Chondrocyte (in vitro differentiated cells): ENCODE measurements at regions not wholly inside any gene's neighbourhood (a gene's known extent, or its start where the extent isn't known, plus 50 kb on each side); places are given as distances from the start of the nearest gene placed in this dataset.

Experiments used
- DNase-seq: peaks from one replicate; pipeline ENCODE4 v3.0.0; 2021; ENCODE audit warnings: mixed read lengths, low spot score
- H3K27ac Mint-ChIP-seq: one replicate; pipeline ENCODE4 v1.8.0; 2021; ENCODE audit warnings: mild to moderate bottlenecking, moderate library complexity, mixed read lengths; ENCODE audit not compliant: unreplicated experiment
- H3K27me3 Mint-ChIP-seq: 2 replicates; pipeline ENCODE4 v1.8.0; 2021; ENCODE audit warnings: low read depth, mixed read lengths
- H3K36me3 Mint-ChIP-seq: 2 replicates; pipeline ENCODE4 v1.8.0; 2021; ENCODE audit warnings: low read depth, mixed read lengths
- H3K4me1 Mint-ChIP-seq: 2 replicates; pipeline ENCODE4 v1.8.0; 2021; ENCODE audit warnings: low read depth, mild to moderate bottlenecking, mixed read lengths
- H3K4me3 Mint-ChIP-seq: one replicate; pipeline ENCODE4 v1.8.0; 2021; ENCODE audit warnings: mild to moderate bottlenecking, moderate library complexity, mixed read lengths; ENCODE audit not compliant: unreplicated experiment
- H3K9me3 Mint-ChIP-seq: 2 replicates; pipeline ENCODE4 v1.8.0; 2021; ENCODE audit warnings: low read depth, mixed read lengths
- CTCF ChIP-seq: fragments of 200-600 bp; sonication (generic); IDR thresholded peaks from 2 replicates; pipeline ENCODE4 v1.5.0; 2021; ENCODE audit warnings: antibody characterized with exemption, mild to moderate bottlenecking, moderate library complexity

DNA sequence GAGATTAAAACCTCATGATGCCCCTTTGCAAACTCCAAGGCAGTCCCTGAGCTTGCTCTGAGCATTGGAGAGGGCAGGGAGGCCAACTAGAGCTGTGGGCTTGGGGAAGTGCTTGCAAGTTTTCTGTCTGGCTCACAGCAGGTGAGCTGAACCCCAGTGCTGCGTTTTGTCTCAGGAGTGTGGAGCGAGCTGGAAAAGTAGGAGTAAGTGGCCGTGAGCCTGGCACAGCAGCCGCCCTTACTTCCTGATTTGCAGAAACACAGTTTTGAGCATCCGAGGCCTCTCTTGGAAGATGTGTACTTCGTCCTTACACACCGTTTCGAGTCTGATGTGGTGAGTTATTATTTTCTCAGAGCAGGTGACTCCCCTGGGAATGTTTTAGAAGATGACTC, 221.2 kb upstream of the C1orf174 start:
- no peaks in the 10 kb centered on the region for H3K36me3 Mint-ChIP-seq
- H3K27me3 Mint-ChIP-seq, result no peaks in the 10 kb centered on the region
- no peak for TF ChIP-seq CTCF
- DNase-seq, result no peak
- H3K9me3 Mint-ChIP-seq, result peaks cover 20% of the 10 kb centered on the region
- no peak overlapping the region for H3K4me3 Mint-ChIP-seq
- no peaks in the 10 kb centered on the region for H3K4me1 Mint-ChIP-seq
- no peak overlapping the region for H3K27ac Mint-ChIP-seq

DNA sequence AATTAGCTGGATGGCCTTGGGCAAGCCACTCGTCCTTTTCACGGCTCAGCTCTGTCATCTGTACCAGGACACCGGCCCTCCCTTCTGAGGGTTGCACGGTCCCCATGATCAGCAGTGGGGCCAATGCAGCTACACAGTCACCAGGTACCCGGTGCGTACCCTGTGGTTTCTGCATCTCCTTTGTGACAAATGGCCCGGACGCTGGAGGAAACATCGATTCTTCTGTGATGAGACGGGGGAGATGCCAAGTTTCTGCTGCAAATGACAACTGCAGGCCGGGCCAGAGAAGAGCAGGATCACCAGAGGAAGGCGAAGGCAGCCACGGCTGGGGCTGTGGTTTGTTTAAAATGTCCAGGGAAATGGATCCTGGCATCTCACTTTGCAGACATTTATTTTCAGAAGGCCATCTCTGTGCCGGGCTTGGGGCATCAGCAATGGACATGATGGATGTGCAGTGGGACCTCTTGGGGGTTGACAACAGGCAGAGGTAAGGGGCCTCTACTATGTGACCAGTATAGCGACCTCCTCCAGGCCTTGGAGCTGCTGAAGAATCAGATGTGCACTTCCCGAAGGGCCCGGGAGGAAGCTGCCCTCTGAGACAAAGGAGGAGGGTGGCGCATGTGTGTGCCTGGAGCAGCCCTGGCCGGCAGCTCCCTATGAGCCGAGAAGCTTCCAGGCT, 221.9 kb upstream of the C1orf174 start:
- H3K4me3 Mint-ChIP-seq, result no peak overlapping the region
- H3K36me3 Mint-ChIP-seq, result no peaks in the 10 kb centered on the region
- no peaks in the 10 kb centered on the region for H3K27me3 Mint-ChIP-seq
- H3K4me1 Mint-ChIP-seq, result no peaks in the 10 kb centered on the region
- DNase-seq, result no peak
- no peak for TF ChIP-seq CTCF
- H3K27ac Mint-ChIP-seq, result no peak overlapping the region
- H3K9me3 Mint-ChIP-seq, result peaks cover 20% of the 10 kb centered on the region

DNA sequence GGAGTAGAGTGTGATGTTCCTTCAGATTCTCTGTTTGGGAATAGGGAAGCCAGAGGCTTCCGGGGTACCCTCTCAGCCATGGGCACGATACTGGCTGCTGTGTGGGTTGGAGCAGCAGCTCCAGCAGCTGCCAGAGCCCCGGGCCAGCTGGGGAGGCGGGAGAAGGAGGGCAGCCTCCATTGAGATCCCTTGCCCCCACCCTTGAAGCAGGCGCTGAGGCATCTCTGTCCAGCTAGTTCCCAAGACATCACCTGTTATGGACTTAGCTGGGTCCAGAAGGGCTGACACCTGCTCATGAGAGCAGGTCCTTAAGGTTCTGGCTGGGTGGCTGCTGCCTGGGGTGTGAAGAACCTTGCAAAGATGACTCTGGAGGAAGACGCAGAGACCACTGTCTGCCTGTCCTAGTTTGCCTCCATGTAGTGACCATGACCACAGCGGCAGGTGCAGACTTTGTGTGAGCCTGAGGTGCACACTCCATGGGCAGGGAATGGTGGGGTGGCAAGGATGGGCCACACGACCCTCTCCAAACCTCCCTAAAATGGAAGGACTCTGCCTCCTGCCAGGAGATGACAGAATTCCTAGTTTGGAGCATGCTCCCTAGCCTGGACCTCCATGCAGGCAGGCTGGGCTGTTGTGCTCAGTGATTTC, 222.6 kb upstream of the C1orf174 start:
- no peak for TF ChIP-seq CTCF
- Mint-ChIP-seq H3K9me3 (peaks cover 20% of the 10 kb centered on the region), H3K27me3 (no peaks in the 10 kb centered on the region), H3K4me1 (no peaks in the 10 kb centered on the region), H3K36me3 (no peaks in the 10 kb centered on the region), H3K4me3 (no peak overlapping the region), H3K27ac (no peak overlapping the region)
- no peak for DNase-seq

- H3K27ac Mint-ChIP-seq, result no peak overlapping the region
- H3K4me1 Mint-ChIP-seq, result no peaks in the 10 kb centered on the region
- no peak for TF ChIP-seq CTCF
- no peak overlapping the region for H3K4me3 Mint-ChIP-seq
- DNase-seq, result no peak
- H3K36me3 Mint-ChIP-seq, result no peaks in the 10 kb centered on the region
- H3K9me3 Mint-ChIP-seq, result peaks cover 20% of the 10 kb centered on the region
- H3K27me3 Mint-ChIP-seq, result no peaks in the 10 kb centered on the region
Observed at GRCh38 chr1:4124631-4125145, 224.6 kb upstream of the C1orf174 start.

DNA sequence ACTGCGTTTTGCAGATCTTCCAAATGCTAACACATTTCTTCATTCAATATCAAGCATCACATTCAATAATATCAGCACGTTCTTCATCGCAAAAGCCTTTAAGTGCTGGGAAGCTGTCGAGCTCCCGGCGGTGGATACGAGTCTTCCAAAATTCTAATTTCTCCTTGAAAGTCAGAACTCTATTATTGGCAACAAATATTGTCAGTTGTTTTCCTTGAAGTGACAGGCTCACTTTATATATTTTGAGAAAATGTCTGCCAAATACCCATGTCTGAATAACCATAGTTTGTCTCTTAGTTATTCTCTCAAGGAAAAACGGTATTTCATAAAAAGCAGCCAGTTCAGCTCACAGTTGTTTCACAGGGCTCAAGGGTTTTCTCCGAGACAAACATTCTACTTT, 226.2 kb upstream of the C1orf174 start:
- Mint-ChIP-seq H3K27me3 (no peaks in the 10 kb centered on the region), H3K9me3 (peaks cover 23% of the 10 kb centered on the region), H3K4me3 (no peak overlapping the region), H3K27ac (no peak overlapping the region), H3K36me3 (no peaks in the 10 kb centered on the region), H3K4me1 (no peaks in the 10 kb centered on the region)
- TF ChIP-seq CTCF, result no peak
- no peak for DNase-seq
